ENCODE measurements at regions not wholly inside any gene's neighbourhood (a gene's known extent, or its start where the extent isn't known, plus 50 kb on each side); places are given as distances from the start of the nearest gene placed in this dataset.

GRCh38 chr17:79248843-79249493, 174.3 kb downstream of the ENGASE start:
- no peak overlapping the region for H3K4me3 ChIP-seq
- H4K20me1 ChIP-seq (ENCODE audit: insufficient read depth) = no peaks in the 10 kb centered on the region
- TF ChIP-seq EZH2phosphoT487 (IDR thresholded peaks at IDR 0.05; ENCODE audit: insufficient read depth, low read depth) = no peak
- no peak overlapping the region for H3K27ac ChIP-seq
- H2AFZ ChIP-seq = no peak overlapping the region
- no peak for DNase-seq
- 40 to 49% methylated on average over 24 to 26 of the region's 27 CpGs for WGBS, 2 experiments (ENCODE audit: low coverage in 1 of 2, low lambda C conversion rate in 2 of 2, missing lambda C conversion rate in 2 of 2)
- H3K36me3 ChIP-seq (ENCODE audit: low read depth) = no peaks in the 10 kb centered on the region
- H3K9me3 ChIP-seq (ENCODE audit: low read depth) = no peaks in the 10 kb centered on the region
- H3K4me1 ChIP-seq (ENCODE audit: insufficient read depth) = no peaks in the 10 kb centered on the region
- H3K79me2 ChIP-seq (ENCODE audit: insufficient read depth) = no peaks in the 10 kb centered on the region
- no peak overlapping the region for H3K9ac ChIP-seq
- H3K4me2 ChIP-seq (ENCODE audit: unreplicated experiment) = no peak overlapping the region
- no peaks in the 10 kb centered on the region for H3K9me2 ChIP-seq (ENCODE audit: insufficient read depth)
- peaks cover 38% of the 10 kb centered on the region; the same call in 1 of the 2 replicates for H3K27me3 ChIP-seq (replicated peaks; ENCODE audit: insufficient read depth)
- no peaks in the 10 kb centered on the region for H3F3A ChIP-seq (ENCODE audit: insufficient read depth)
- in situ Hi-C loops (cut with MboI) = no loop called here

- in situ Hi-C loops (cut with MboI) = no loop called here
- DNase-seq = no peak
- Histone ChIP-seq H3K4me2 (ENCODE audit: unreplicated experiment) (no peak overlapping the region), H3K27me3 (replicated peaks; ENCODE audit: insufficient read depth) (peaks cover 19% of the 10 kb centered on the region; the same call in 1 of the 2 replicates), H3K4me1 (ENCODE audit: insufficient read depth) (no peaks in the 10 kb centered on the region), H2AFZ (no peak overlapping the region), H4K20me1 (ENCODE audit: insufficient read depth) (no peaks in the 10 kb centered on the region), H3K9me2 (ENCODE audit: insufficient read depth) (no peaks in the 10 kb centered on the region), H3K9me3 (ENCODE audit: low read depth) (no peaks in the 10 kb centered on the region), H3K36me3 (ENCODE audit: low read depth) (no peaks in the 10 kb centered on the region), H3K79me2 (ENCODE audit: insufficient read depth) (no peaks in the 10 kb centered on the region), H3K27ac (no peak overlapping the region), H3K4me3 (no peak overlapping the region), H3K9ac (no peak overlapping the region), H3F3A (ENCODE audit: insufficient read depth) (no peaks in the 10 kb centered on the region)
- no peak for TF ChIP-seq EZH2phosphoT487 (IDR thresholded peaks at IDR 0.05; ENCODE audit: insufficient read depth, low read depth)
- TF ChIP-seq EZH2 (IDR thresholded peaks at IDR 0.05; ENCODE audit: insufficient read depth, poor library complexity, severe bottlenecking) = no peak
- 29 to 30% methylated on average over 27 of the region's 27 CpGs for WGBS, 2 experiments (ENCODE audit: low coverage in 1 of 2, low lambda C conversion rate in 2 of 2, missing lambda C conversion rate in 2 of 2)
Observed at GRCh38 chr17:79246225-79247190, 171.9 kb downstream of the ENGASE start.

- Histone ChIP-seq H3K36me3 (ENCODE audit: low read depth) (no peaks in the 10 kb centered on the region), H3K27me3 (replicated peaks; ENCODE audit: insufficient read depth) (peaks cover 11% of the 10 kb centered on the region; the same call in 1 of the 2 replicates), H3K79me2 (ENCODE audit: insufficient read depth) (no peaks in the 10 kb centered on the region), H3K9me2 (ENCODE audit: insufficient read depth) (no peaks in the 10 kb centered on the region), H2AFZ (no peak overlapping the region), H4K20me1 (ENCODE audit: insufficient read depth) (no peaks in the 10 kb centered on the region), H3K27ac (no peak overlapping the region), H3K4me1 (ENCODE audit: insufficient read depth) (no peaks in the 10 kb centered on the region), H3K9me3 (ENCODE audit: low read depth) (no peaks in the 10 kb centered on the region), H3F3A (ENCODE audit: insufficient read depth) (no peaks in the 10 kb centered on the region), H3K4me3 (no peak overlapping the region), H3K9ac (no peak overlapping the region), H3K4me2 (ENCODE audit: unreplicated experiment) (no peak overlapping the region)
- TF ChIP-seq EZH2 (IDR thresholded peaks at IDR 0.05; ENCODE audit: insufficient read depth, poor library complexity, severe bottlenecking) = no peak
- TF ChIP-seq EZH2phosphoT487 (IDR thresholded peaks at IDR 0.05; ENCODE audit: insufficient read depth, low read depth) = no peak
- in situ Hi-C loops (cut with MboI) = no loop called here
- DNase-seq = no peak
Observed at GRCh38 chr17:79244665-79245064, 170.0 kb downstream of the ENGASE start.

- H3K36me3 ChIP-seq (ENCODE audit: low read depth) = no peaks in the 10 kb centered on the region
- TF ChIP-seq EZH2phosphoT487 (IDR thresholded peaks at IDR 0.05; ENCODE audit: insufficient read depth, low read depth) (no peak), EZH2 (IDR thresholded peaks at IDR 0.05; ENCODE audit: insufficient read depth, poor library complexity, severe bottlenecking) (no peak)
- no peaks in the 10 kb centered on the region for H3F3A ChIP-seq (ENCODE audit: insufficient read depth)
- H3K79me2 ChIP-seq (ENCODE audit: insufficient read depth) = no peaks in the 10 kb centered on the region
- H3K27me3 ChIP-seq (replicated peaks; ENCODE audit: insufficient read depth) = peaks cover 7% of the 10 kb centered on the region; the same call in 1 of the 2 replicates
- H3K9ac ChIP-seq = no peak overlapping the region
- 73 to 76% methylated on average over 8 of the region's 8 CpGs for WGBS, 2 experiments (ENCODE audit: low coverage in 1 of 2, low lambda C conversion rate in 2 of 2, missing lambda C conversion rate in 2 of 2)
- H3K4me3 ChIP-seq = no peak overlapping the region
- H3K9me2 ChIP-seq (ENCODE audit: insufficient read depth) = no peaks in the 10 kb centered on the region
- in situ Hi-C loops (cut with MboI) = no loop called here
- H3K4me2 ChIP-seq (ENCODE audit: unreplicated experiment) = no peak overlapping the region
- H4K20me1 ChIP-seq (ENCODE audit: insufficient read depth) = no peaks in the 10 kb centered on the region
- DNase-seq = no peak
- H3K9me3 ChIP-seq (ENCODE audit: low read depth) = no peaks in the 10 kb centered on the region
- no peaks in the 10 kb centered on the region for H3K4me1 ChIP-seq (ENCODE audit: insufficient read depth)
- H3K27ac ChIP-seq = no peak overlapping the region
- no peak overlapping the region for H2AFZ ChIP-seq
Observed at GRCh38 chr17:79243996-79244395, 169.4 kb downstream of the ENGASE start.

All from GM23248 (cell line).